ENCODE measurements at regions not wholly inside any gene's neighbourhood (a gene's known extent, or its start where the extent isn't known, plus 50 kb on each side); places are given as distances from the start of the nearest gene placed in this dataset.

- DNase-seq: no peak
These were observed 2078.4 kb downstream of the PCDH7 start for GRCh38 chr4:32798471-32799159.

DNA sequence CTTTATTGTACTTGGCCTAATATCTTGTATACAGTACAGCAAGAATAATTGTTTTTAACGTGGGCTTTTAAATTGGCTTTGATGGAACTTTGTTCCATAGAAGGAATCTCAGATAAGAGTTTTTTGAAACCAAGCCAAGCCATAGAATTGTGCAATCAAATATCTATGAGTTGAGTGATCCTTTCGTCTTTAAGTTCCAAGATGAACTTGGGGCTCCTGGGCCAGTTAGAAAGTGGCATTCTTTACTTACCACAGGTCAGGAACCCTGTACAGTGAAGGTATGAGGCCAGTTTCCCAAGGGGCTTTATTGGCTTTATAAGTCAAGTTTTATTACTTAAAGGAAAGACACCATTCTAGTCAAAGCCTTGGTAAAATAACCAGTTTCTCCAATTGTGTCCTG is 2104.2 kb downstream of the PCDH7 start:
- no peak for DNase-seq

DNA sequence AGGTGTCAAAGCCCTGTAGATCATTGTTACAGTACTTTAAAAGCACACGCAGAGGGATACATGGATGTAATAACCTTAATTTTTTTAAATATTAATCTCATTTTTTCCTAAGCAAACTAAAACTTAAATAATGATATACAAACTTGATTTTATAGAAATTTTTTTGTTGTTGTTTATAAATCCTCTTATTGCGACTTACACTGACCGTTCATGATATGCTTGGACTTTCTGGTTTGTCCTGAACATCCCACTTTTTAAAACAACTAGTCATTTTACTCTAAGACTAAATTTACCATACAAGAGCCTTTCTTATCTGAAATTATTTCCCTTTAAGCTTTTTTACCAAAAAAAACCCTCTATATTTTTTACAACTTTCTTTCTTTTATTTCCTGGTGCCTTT is 2106.0 kb downstream of the PCDH7 start:
- no peak for DNase-seq

- no peak for DNase-seq
These were observed 2110.0 kb downstream of the PCDH7 start for GRCh38 chr4:32830160-32830559.

- DNase-seq: no peak
These were observed 2110.9 kb downstream of the PCDH7 start for GRCh38 chr4:32831104-32831503.

DNA sequence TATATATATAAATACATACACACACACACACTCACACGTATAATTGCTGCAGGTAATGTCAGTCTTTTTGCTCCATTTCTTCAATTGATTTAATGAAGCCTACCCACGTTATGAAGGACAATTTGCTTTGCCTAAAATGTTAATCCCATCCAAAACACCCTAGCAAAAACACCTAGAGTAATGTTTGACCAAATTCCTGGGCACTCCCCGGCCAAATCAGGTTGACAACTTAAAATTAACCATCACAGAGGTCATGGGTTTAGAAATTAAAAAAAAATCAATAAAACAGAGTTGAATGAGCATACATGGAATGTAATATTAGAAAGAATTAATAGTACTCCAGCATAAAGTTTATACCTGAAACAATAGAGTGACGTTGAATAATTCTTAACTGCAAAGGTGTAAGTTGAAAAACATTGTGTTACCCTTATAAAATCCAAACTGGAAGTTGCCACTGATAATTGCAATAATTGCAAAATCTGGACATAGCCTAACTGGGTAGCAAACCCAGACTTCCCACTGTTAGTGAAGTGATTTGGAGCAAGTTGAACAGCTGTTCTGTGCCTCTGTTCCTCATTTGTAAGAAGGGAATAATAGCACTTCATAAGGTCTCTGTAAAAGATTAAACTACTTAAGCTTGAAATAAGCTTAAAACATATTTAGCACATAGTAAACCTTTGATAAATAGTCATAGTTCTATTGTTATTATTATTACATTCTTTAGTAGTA is 2120.5 kb downstream of the PCDH7 start:
- DNase-seq: no peak

DNA sequence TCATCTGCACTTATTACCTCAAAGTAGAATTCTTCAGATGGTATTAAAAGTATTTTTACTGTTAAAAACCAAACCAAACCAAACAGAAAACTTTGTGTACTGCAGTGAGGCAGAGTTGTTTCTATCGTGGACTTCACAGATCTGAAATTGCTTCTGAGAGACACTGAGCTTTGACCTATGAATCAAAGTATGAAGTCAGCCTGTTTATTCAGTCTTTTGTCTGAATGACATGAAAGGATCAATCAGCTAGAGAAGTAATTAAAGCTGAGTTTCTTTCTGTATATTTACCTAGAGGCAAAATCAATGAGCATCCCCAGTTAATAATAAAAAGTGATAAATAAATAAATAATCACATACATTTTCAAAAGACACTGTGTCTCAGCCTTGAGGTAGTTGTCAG is 2121.0 kb downstream of the PCDH7 start:
- no peak for DNase-seq

GRCh38 chr4:32847461-32847860 is 2127.3 kb downstream of the PCDH7 start:
- no peak for DNase-seq

GRCh38 chr4:32855622-32856021 is 2135.5 kb downstream of the PCDH7 start:
- no peak for DNase-seq

DNA sequence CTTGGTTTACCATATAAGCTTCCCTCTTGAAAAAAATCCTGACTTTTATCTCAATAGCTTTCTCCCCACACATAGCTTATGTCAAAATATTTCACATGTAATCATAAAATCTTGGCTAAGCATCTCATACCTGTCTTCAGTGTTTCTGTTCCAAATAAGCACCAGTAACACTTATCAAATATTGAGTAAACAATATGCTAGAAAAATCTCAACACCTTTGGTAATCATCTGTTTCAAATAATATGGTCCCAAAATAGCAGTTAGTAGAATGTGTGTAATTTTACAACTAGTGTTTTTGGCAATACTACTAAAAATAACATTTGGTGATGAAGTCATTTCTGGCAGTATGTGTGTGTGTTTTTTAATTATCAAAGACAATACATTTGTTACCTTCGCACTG is 2138.2 kb downstream of the PCDH7 start:
- no peak for DNase-seq

- DNase-seq: no peak
These were observed 2138.8 kb downstream of the PCDH7 start for GRCh38 chr4:32858971-32859370.

DNA sequence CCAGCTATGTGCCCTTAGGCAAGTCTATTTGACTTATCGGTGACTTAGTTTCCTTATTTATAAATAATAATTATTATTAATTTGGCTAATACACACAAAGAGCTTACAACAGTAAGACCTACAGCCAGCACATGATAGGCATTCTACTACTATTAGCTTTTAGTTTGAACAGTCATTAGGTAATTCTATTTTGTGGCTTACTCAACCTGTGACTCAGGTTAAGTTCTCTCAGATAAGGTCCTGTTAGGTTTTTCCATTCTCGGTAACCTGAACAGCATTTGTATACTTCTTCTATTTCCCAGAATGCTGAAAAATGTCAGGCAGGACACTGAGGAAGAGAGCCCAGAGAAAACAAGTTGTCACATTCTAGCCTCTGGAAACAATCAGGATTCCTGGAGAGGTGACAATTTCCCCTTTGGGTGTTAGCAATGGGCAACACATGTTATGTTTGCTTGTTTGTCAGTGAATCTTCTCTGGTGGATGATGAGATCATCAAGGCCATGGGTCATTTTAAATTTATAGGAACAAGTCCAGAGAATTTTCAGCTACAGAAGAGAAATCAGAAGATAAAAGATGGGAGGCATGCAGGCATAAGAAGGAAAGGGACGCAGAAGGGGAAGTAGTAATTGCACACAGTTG is 2144.7 kb downstream of the PCDH7 start:
- DNase-seq: no peak

GRCh38 chr4:32876546-32876945 is 2156.4 kb downstream of the PCDH7 start:
- no peak for DNase-seq

DNA sequence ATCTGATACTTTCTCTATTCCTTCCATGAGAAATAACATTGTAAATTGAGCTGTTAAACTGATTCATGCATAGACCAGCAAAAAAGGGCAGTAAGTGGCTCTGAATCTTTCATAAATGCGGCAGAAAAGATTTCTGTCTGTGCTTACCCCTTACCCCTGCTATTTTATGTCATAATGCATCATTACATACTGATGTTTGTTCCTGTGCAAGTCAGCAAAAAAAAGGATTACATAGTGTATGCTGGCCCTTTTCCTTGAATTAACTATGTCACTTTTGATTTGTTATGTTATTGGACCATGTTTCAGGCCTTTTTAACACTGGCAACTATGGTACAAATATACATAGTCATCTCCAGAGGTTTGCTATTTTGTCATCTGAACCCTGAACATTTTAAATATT is 2159.7 kb downstream of the PCDH7 start:
- no peak for DNase-seq

GRCh38 chr4:32884198-32884597 is 2164.0 kb downstream of the PCDH7 start:
- no peak for DNase-seq

GRCh38 chr4:32890398-32890797 is 2170.2 kb downstream of the PCDH7 start:
- DNase-seq: no peak

DNA sequence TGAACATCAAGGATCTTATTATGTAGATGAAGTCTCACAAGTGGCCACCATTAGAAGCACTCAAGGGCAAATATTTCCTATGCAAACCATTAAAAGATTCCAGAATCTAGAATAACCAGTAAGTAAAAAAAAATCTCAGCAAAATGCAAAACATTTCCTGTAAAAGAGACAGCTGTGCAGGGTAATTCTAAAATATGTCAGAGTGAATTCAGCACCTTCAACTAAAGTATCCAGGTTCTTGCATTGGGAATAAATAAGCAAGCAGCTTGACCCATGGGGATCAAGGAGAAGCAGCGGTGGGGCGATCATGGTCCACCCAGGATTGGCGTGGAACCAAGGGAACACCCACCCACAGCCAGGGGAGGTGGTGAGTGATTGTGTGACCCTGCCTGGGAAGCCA is 2188.9 kb downstream of the PCDH7 start:
- no peak for DNase-seq

GRCh38 chr4:32909736-32910135 is 2189.6 kb downstream of the PCDH7 start:
- DNase-seq: no peak

- DNase-seq: no peak
These were observed 2197.4 kb downstream of the PCDH7 start for GRCh38 chr4:32917586-32917985.

DNA sequence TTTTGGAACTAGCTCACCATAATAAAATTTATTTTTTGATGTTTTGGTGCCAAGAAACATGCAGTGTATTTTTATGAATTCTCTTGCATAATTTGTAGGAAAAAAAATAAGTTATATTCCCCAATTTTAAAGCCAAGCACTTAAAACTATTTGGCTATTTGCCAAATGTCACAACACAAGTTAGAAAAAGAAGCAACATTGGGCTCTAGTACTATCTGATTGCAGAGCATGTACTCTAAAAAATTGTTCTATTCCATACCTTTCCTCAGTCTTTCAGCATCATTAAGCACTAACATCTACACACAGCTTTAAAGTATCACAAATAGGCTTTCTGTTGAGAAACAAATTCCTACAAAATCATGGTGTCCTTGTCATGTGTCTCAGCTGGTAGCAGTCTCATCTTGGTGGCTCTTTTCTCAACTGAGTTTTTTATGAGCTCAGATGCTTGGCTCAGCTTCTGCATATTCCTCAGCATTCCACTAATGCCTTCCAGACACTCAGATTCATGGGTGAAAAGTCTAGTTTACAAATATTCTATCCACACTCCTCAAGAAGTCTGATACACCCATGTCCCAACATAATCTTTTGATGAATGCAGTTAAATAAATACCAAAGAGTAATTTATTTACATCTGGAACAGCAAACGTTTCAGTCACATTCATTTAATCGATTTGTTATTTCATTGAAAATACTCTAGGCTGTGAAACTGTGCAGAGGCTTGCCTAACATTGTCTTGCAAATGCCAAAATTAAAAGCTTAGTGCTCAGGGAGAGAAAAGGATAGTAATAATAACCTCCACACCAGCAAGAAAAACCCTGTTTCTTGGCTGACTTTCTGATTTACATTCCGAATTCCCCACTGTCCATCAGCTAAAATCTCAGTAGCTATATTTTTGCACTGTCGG is 2209.9 kb downstream of the PCDH7 start:
- DNase-seq: no peak

- no peak for DNase-seq
These were observed 2210.5 kb downstream of the PCDH7 start for GRCh38 chr4:32930700-32931099.

- DNase-seq: no peak
These were observed 2211.3 kb downstream of the PCDH7 start for GRCh38 chr4:32931475-32931874.

GRCh38 chr4:32932156-32932555 is 2212.0 kb downstream of the PCDH7 start:
- DNase-seq: no peak

All from NCI-H774 (cell line).